ENCODE measurements at regions not wholly inside any gene's neighbourhood (a gene's known extent, or its start where the extent isn't known, plus 50 kb on each side); places are given as distances from the start of the nearest gene placed in this dataset.

- TF ChIP-seq JUN (IDR thresholded peaks at IDR 0.05; ENCODE audit: low read depth, low read length) (no peak), CBX5 (IDR thresholded peaks at IDR 0.05; ENCODE audit: low read depth, low read length) (no peak), POLR2A (IDR thresholded peaks at IDR 0.05; ENCODE audit: control extremely low read depth in 1 of 2, low read depth in 2 of 2, low read length in 2 of 2) (no peak)
Measured at GRCh38 chr6:134389129-134389528, 71.2 kb upstream of the SGK1 start.
